HG03066 (cell line): ENCODE measurements at regions not wholly inside any gene's neighbourhood (a gene's known extent, or its start where the extent isn't known, plus 50 kb on each side); places are given as distances from the start of the nearest gene placed in this dataset.

ENCODE experiments used
- ATAC-seq: cut with Tn5 transposase; IDR thresholded peaks from one replicate; pipeline ENCODE4 v1.9.1; 2021; ENCODE audit warnings: low read depth; ENCODE audit not compliant: unreplicated experiment

GRCh38 chr1:220979371-220979770, 100.1 kb downstream of the HLX start:
- ATAC-seq = no peak

- ATAC-seq = no peak
Measured at GRCh38 chr1:220982686-220983085, 103.4 kb downstream of the HLX start.

- ATAC-seq = no peak
Measured at GRCh38 chr1:220983877-220984635, 104.8 kb downstream of the HLX start.

- ATAC-seq = no peak
Measured at GRCh38 chr1:220990427-220991339, 111.4 kb downstream of the HLX start.

- ATAC-seq = no peak
Measured at GRCh38 chr1:220991506-220991905, 112.3 kb downstream of the HLX start.

- ATAC-seq = no peak
Measured at GRCh38 chr1:220991959-220992704, 112.9 kb downstream of the HLX start.

GRCh38 chr1:220992705-220993052, 113.4 kb downstream of the HLX start:
- ATAC-seq = no peak

- ATAC-seq = no peak
Measured at GRCh38 chr1:220994671-220995070, 115.4 kb downstream of the HLX start.

- no peak for ATAC-seq
Measured at GRCh38 chr1:220997791-220998190, 118.5 kb downstream of the HLX start.

GRCh38 chr1:220999872-221000863, 120.9 kb downstream of the HLX start:
- ATAC-seq = no peak

- ATAC-seq = no peak
Measured at GRCh38 chr1:221001167-221001566, 121.9 kb downstream of the HLX start.

GRCh38 chr1:221002601-221003000, 123.4 kb downstream of the HLX start:
- ATAC-seq = no peak

GRCh38 chr1:221011145-221011544, 131.9 kb downstream of the HLX start:
- no peak for ATAC-seq

GRCh38 chr1:221012120-221012519, 132.9 kb downstream of the HLX start:
- ATAC-seq = no peak

GRCh38 chr1:221013691-221014660, 134.7 kb downstream of the HLX start:
- no peak for ATAC-seq

- ATAC-seq = no peak
Measured at GRCh38 chr1:221015159-221015790, 136.0 kb downstream of the HLX start.

GRCh38 chr1:221016751-221017150, 137.5 kb downstream of the HLX start:
- ATAC-seq = no peak

- ATAC-seq = no peak
Measured at GRCh38 chr1:221018414-221018813, 139.2 kb downstream of the HLX start.
